ENCODE measurements at regions not wholly inside any gene's neighbourhood (a gene's known extent, or its start where the extent isn't known, plus 50 kb on each side); places are given as distances from the start of the nearest gene placed in this dataset.
A peak's percentile ranks its signal among the peaks of the same experiment; 100 is the strongest.

GRCh38 chr13:74061926-74062595, 72.1 kb downstream of the KLF12 start:
- H3K4me1 Mint-ChIP-seq, result peaks cover 88% of the 10 kb centered on the region
- no peaks in the 10 kb centered on the region for H3K27me3 Mint-ChIP-seq
- ATAC-seq (ENCODE audit: low read depth) (peak; percentile 55), DNase-seq (no peak)
- ChIA-PET POLR2A (interaction anchor here (0.5 to 2.9 kb wide), 7 partner anchors 8 to 126 kb away, joined by 3 to 37 read pairs (median 5); partner anchors contain the start of gene KLF12), CTCF (interaction anchor here (0.8 to 0.9 kb wide), 2 partner anchors 21 to 70 kb away, joined by 3 read pairs; no protein-coding TSS in a partner anchor)
- peaks cover 8% of the 10 kb centered on the region for H3K36me3 Mint-ChIP-seq (ENCODE audit: low read depth)
- peak overlapping the region; percentile 88 for H3K27ac Mint-ChIP-seq
- H3K4me3 Mint-ChIP-seq, result peak overlapping the region; percentile 77
- TF ChIP-seq CTCF (IDR thresholded peaks at IDR 0.05), result no peak
- H3K9me3 Mint-ChIP-seq, result peaks cover 10% of the 10 kb centered on the region
- intact Hi-C loops (cut with micrococcal nuclease), result loop anchor here (1.0 to 5.0 kb wide), 5 partner anchors 8 to 93 kb away; no protein-coding TSS in a partner anchor

GRCh38 chr13:74056801-74057542, 77.2 kb downstream of the KLF12 start:
- H3K27ac Mint-ChIP-seq, result peak overlapping the region; percentile 44
- ChIA-PET CTCF (interaction anchor here (0.8 kb wide), 1 partner anchor 230 kb away, joined by 3 read pairs; no protein-coding TSS in a partner anchor), POLR2A (interaction anchor here (0.7 kb wide), 1 partner anchor 10 kb away, joined by 10 read pairs; no protein-coding TSS in a partner anchor)
- DNase-seq, result no peak
- ATAC-seq (ENCODE audit: low read depth), result no peak
- TF ChIP-seq CTCF (IDR thresholded peaks at IDR 0.05), result no peak
- no peak overlapping the region for H3K4me3 Mint-ChIP-seq
- peaks cover 12% of the 10 kb centered on the region for H3K36me3 Mint-ChIP-seq (ENCODE audit: low read depth)
- peaks cover 84% of the 10 kb centered on the region for H3K4me1 Mint-ChIP-seq
- H3K9me3 Mint-ChIP-seq, result peaks cover 12% of the 10 kb centered on the region
- intact Hi-C loops (cut with micrococcal nuclease), result no loop called here
- H3K27me3 Mint-ChIP-seq, result no peaks in the 10 kb centered on the region

GRCh38 chr13:74052402-74052928, 81.7 kb downstream of the KLF12 start:
- intact Hi-C loops (cut with micrococcal nuclease), result loop anchor here (1.0 kb wide), 1 partner anchor 10 kb away; no protein-coding TSS in a partner anchor
- no peak for TF ChIP-seq CTCF (IDR thresholded peaks at IDR 0.05)
- no peak for DNase-seq
- Mint-ChIP-seq H3K36me3 (ENCODE audit: low read depth) (peaks cover 7% of the 10 kb centered on the region), H3K27me3 (no peaks in the 10 kb centered on the region), H3K27ac (no peak overlapping the region), H3K4me3 (no peak overlapping the region), H3K4me1 (peaks cover 78% of the 10 kb centered on the region), H3K9me3 (peaks cover 2% of the 10 kb centered on the region)
- ATAC-seq (ENCODE audit: low read depth), result no peak
- ChIA-PET POLR2A (interaction anchor here (0.6 to 1.7 kb wide), 2 partner anchors 15 to 82 kb away, joined by 3 to 4 read pairs; partner anchors contain the start of gene KLF12), CTCF (no interaction called here)

GRCh38 chr13:74048756-74049155, 85.4 kb downstream of the KLF12 start:
- ChIA-PET POLR2A (interaction anchor here (0.6 kb wide), 1 partner anchor 213 kb away, joined by 3 read pairs; no protein-coding TSS in a partner anchor), CTCF (interaction anchor here (1.4 kb wide), 1 partner anchor 8 kb away, joined by 3 read pairs; no protein-coding TSS in a partner anchor)
- DNase-seq, result no peak
- intact Hi-C loops (cut with micrococcal nuclease), result no loop called here
- no peak for TF ChIP-seq CTCF (IDR thresholded peaks at IDR 0.05)
- Mint-ChIP-seq H3K27me3 (no peaks in the 10 kb centered on the region), H3K9me3 (peaks cover 2% of the 10 kb centered on the region), H3K4me3 (no peak overlapping the region), H3K27ac (peak overlapping the region; percentile 10), H3K4me1 (peaks cover 47% of the 10 kb centered on the region), H3K36me3 (ENCODE audit: low read depth) (peaks cover 7% of the 10 kb centered on the region)
- ATAC-seq (ENCODE audit: low read depth), result no peak

All from activated B cell treated with CpG ODN at 0.5 μM for 24 hours (primary cell).